ENCODE measurements at regions not wholly inside any gene's neighbourhood (a gene's known extent, or its start where the extent isn't known, plus 50 kb on each side); places are given as distances from the start of the nearest gene placed in this dataset.
A peak's percentile ranks its signal among the peaks of the same experiment; 100 is the strongest.

DNA sequence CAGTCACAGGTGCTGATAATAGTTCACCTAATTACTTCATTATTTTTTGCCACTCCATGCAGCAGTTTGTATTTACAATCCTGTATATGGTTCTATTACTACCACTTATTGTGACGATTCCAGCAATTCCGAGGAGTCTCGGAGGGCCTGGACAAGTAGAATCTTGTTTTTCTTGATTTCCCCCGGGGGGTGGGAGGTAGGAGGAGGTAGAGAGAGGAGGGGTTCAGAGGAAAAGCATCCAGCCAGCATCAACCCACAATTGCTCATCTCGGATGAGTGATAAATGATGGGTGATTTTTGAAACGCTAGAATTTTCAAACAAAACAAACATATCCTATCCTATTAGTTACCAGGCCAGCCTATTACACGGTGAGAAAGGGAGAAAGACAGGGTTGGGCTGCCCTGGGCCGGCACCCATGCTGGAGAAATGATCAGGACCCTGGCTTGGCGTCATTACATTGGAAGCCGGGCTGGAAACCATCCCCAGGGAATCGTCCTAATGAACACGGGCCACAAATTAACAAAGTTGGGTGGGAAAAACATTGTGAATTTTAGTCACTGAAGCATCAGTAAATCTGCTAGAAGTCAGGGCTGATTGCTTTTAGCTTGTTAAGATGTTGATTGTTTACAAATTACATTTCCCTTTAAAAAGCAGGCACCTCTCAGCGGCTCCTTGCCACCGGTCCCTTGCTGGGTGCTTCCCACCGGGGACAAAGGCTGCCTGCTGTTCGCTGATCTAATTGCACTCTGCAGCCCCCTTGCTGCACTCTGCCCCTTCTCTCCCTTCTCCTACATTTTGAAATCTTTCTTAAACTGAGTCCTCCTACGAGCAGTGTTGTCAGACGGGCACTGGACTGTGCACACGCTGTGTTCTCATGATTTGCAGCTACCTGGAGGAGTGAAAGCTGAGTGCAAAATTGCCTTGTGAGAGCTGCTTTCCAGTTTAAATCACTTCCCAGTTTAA, 95.5 kb downstream of the FAM204A start:
- no peak for DNase-seq

DNA sequence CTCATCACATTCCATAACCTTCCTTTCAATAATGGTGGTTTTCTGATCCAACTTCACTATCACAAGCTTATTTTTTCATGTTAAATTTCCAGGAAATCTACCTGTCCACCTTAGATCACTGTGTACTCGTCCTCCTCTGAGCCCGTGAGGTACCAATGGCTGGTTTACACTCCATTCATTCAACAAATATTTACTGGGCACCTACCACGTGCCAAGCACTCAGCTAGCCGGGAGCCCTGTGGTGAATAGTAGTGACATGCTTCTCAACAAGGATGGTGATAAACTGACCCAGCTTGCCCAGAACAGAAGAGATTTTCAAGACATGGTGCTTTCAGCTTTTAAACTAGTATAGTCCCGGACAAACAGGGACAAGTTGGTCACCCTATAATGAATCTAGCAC, 98.2 kb downstream of the FAM204A start:
- DNase-seq = no peak

DNA sequence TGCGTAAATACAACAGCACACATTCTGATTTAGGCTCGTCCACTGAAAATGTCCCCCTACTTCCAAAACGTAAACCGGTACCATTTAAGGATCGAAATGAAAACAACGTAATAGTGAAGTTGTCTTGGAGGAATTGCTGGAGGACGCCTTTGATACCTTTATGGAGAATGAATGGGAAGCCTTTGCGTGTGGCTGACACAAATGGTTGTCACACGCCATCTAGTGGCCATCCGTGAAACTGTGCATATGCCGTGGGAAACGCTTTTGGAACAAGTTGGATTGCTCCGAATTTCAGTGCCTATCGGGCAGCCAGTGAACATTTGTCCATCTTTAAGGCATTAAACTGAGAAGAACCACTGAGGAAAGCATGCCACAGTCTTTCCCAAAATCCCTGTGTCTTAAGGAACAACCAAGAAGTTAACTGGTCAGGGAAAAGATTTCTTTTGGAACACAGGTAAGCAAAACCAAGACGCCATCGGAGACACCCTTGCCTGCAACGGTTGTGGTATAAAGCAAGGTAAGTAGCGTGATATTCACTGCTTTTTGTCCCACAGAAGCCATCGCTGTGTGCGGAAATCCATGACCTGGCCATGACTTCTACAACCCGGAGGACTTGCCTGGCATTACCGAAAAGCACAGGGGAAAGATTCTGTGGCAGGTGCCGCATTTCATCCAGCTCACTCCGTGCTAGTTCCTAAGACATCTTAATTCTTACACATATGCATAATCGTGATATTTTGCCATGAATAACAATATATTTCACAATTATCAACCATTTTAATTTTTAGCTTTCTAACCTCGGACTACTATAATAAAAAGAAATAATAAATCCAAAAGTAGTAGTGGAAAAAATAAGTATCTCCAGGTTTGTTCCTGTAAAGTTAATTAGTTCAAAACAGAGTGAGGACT, 100.6 kb downstream of the FAM204A start:
- peak; percentile 79 for DNase-seq

DNA sequence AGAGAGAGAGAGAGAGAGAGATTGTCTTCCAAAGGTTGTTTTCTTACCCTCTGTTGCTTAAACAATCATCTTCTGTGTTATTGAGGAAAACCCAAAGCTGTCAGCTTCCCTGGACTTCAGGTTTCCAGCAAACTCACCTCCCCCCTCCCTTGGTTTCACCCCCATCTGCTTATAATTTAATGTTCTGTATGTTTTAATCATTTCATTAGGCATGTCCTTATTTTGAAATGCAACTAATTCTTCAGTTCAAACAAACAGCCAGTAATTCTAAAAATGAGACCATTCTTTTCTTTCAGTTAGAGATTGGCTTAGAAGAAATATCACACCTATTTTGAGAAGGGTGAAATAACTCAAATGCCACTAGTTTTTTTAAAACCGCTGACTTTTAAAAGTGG, 102.9 kb downstream of the FAM204A start:
- peak; percentile 46 for DNase-seq

DNA sequence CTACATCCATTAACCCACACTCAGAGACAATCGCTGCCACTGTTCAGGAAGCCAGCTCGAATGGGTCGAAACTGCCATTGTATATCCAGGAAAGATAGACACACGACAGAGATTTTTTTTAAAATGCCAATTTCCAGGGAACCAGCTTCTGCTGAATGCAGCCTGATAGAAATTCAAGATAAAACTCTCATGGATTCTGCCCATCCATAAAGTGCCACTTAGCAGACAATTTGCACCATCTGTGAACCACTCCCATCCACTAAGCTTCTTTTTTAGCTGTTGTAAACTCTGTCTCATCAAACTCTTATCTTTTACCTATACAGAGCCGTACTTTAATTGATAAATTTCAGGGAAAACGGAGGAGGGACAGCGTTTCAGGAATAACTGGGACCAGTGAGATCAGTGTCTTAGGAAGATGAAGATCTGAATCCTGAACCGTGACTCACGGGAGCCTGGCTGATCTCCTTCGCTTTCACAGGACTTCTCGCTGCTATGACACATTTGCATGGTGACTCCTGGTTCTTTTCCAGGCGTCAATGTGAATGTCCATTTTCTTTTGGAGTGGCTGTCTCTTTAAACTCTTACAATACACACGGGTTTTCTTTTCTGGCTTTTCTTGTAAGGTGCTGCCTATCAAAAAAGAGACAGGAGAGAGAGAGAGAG, 103.4 kb downstream of the FAM204A start:
- DNase-seq = peak; percentile 83

DNA sequence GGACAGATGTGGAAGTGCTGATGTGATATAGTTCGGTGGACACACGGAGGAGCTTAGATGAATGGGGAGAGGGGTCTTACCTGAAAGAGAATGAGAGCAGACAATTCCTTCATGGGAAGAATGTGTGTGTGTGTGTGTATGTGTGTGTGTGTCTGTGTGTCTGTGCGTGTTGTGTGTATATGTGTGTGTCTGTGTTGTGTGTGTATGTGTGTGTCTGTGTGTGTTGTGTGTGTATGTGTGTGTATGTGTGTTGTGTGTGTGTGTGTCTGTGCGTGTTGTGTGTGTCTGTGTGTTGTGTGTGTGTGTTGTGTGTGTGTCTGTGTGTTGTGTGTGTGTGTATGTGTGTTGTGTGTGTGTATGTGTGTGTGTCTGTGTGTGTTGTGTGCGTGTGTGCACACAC, 104.2 kb downstream of the FAM204A start:
- no peak for DNase-seq

DNA sequence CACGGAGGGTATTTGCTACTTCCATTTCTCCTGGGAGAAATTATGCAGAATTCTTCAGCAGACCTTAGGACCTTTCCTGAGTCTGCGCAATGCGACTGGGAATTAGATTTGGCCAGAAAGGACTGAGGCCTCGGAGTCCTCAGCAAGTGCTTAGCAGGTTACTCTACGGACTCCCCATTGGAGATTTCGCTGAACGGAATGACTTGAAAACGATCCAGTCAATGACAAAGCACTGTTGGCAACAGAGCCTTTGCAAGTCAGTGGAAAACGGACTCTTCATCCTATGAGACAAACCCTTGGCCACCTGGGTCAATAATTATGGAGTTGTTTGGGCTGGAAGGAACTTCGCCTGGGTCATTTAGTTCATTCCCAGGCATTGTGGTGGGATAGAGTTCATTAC, 107.4 kb downstream of the FAM204A start:
- peak; percentile 16 for DNase-seq

DNA sequence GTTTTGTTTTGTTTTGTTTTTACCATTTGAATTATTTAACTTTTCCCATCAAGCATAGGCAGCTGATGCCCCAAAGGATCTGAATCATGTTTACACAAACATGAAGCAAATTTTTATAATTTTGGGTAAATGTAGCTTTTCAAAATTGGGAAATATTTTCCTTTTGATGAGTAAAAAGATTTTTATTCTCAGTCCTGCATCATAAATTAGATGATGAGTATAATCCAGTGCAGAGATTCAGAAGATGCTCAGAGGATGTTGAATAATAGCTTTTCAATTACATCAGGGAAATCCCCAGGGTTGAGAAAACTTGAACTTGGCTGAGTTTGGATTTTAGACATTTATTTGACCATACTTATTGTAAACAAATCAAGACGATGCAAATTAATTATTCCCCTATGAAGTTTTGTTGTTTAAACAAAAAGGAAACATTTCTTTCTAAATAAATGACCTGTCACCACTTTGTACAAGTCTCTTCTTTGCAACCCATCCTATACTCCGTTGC, 121.7 kb downstream of the FAM204A start:
- no peak for DNase-seq

DNA sequence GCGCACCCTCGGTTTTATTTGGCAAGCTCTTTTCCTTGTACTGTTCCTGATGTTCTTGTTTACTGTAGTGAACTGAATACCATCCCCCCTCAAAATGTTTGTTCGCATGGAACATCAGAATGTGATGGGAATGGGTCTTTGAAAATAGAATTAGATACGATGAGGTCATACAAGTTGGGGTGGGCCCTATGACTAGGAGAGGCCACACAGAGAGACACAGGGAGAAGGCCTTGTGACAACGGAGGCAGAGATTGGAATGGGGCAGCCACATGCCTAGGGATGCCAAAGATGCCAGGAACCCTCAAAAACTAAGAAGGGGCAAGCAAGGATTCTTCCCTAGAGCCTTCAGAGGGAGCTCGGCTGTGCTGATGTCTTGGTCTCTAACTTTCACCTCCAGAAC, 123.6 kb downstream of the FAM204A start:
- DNase-seq = no peak

DNA sequence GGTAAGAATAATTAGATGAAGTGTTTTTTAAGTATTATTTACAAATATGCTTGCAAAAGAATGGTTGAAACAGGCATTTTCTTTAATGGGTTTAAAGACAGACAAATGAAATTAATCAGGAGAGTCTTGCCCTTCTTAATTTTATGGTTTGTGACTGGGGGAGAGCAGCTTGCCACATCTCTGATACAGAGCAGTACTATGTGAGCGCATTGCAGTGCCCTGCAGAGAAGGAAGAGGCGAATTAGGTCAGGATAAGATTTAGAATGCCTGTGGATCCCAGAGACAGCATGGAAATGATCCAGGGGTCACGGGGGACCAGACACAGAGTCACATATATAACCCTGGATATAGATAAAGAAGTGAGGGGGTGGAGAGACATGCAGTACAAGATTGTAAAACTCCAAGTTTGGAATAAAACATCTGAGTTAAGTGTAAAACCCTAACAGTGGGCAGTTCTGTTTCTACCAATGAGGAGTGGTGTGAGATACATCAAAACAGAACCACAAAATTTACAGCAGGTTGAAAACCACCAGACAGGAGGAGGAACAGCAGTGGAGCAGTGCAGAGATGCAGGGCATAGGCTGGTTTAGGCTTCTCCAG, 125.5 kb downstream of the FAM204A start:
- peak; percentile 24 for DNase-seq

DNA sequence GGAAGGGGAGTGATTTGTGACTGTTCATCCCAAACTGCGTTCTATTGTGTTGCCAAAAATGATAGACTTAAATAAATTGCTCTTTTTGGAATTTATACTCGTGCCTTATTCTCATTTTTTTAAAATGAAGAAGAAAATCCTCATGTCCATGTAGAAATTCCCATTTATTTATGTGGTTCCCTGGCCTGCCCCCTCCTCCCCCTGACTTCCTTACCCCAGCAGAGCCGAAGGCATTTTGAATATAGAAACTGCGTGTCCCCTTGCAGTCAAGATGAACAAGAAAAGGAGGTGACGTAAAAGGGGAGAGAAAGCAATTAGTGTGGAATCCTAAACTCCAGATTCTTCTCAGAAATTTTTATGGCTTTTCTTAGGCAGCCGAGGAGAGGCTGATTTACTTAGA, 126.1 kb downstream of the FAM204A start:
- peak; percentile 78 for DNase-seq

DNA sequence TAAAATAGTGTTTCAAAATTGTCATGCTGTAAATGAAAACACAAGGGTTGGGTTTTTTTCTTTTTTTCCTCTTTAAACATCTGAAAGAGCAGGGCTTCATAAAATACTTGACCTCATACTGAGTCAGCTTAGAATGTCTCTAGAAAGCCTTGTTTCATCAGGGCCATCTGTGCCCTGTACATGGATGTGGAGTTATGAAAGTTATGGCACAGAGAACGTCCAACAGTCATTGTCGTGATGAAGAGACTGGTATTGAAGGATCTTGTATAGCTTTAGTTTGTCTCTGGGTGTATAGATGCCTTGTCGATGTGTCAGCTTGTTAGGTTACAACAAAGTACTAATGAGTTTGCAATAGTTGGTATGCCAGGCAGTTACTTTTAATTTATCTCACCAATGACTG, 127.3 kb downstream of the FAM204A start:
- DNase-seq = peak; percentile 38

DNA sequence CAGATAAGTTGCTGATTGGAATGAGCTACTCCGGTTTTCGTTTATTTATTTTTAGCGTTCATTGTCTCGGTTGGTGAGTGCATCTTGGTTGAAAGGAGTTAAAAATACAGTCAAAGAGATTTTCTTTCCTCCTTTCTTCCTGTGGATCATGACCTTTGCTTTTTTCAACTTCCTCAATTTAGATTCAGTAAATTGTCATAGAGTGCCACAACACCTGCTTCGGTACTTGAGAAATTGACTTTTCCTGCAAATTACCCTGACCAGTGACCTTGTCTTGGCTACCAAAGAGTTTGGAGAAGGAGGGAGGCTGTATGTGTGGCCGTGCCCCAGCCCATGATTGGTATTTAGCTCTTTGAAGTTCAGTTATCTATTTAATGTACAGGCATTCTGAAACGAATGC, 128.7 kb downstream of the FAM204A start:
- no peak for DNase-seq

DNA sequence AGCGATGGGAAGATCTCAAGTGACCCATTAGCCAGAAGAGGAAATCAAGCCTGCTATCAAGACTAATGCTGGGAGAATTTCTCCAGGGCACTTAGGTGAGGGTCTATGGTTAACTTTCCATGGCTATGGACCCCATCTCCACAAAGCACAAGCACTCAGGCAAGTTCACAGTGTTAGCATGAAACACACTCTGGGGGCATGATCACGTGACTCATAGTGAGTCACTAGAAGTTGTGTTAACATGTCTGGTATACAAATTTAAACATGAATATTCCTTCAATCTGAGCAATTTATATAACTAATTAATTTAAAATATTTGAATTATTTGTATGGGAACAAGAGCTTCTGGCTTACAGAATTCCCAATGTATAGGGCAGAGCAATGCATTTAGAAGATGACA, 131.8 kb downstream of the FAM204A start:
- DNase-seq = peak; percentile 56

DNA sequence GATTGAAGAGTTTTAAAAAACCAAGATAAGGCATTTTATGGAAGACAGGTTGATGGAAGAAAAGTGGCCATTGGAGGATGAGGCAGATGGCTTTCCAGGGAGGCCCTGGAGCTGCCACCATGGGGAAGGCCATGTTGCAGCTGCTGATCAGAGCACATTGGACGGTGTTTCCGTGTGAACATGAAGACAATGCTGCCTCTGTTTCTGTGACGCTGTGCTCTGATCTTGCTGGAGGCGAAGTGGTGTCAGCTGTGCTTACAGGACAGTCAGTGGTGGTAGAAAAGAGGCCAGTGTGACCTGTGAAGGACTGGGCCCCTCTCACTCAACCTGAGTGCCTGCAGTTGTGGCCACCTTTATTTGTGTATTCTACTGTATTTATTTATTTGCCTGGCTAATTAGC, 132.9 kb downstream of the FAM204A start:
- DNase-seq = no peak

DNA sequence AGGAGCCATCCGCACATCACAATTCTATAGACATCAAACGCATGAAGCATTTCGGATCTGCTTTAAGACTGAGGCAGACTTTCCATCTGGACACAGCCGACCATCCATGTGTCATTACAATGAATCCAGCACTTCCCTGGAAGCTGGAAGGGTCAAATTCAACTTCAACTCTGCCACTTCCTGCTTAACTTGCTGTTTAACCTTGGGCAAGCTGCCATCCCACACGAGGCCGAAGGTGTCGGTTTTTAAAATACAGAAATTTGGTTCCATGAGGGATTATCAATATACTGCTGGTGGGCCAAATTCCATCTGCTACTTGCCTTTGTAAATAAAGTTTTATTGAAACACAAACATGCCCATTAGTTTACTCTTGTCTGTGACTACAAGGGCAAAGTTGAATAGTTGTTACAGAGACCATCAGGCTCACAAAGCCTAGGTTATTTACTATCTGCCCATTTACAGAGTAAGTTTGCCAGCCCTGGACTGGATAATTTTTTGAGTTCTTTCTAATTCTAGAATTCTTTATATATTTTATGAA, 134.6 kb downstream of the FAM204A start:
- no peak for DNase-seq

DNA sequence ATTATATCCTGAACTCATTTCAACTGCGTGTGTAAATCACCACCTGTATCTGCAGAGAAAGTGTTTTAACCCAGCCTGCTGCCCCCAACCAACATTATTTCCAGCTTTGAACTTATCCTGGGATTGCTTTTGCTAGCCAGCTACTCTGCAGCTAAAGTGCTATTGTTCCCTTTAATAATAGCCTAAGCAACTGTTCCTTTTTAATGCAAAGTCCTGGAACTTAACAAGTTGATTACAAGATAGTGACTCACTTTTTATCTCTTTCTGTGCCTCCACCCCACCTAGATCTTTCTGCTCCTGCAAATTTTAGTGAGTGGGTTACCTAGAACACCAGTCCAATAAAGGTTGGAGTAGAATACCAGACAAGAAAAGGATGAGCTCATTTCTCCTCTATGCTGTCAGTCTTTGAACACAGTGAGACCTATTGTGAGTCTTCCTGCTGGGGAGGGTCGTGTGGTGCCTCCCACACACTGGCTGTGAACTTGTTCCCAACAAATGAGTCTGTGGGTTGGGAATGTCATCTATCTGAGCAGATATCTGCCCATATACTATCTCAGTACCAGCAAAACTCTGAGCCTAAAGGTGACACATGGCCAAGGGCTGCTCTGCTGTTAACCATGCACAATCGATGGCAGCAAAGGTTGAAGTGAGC, 137.7 kb downstream of the FAM204A start:
- DNase-seq = no peak

DNA sequence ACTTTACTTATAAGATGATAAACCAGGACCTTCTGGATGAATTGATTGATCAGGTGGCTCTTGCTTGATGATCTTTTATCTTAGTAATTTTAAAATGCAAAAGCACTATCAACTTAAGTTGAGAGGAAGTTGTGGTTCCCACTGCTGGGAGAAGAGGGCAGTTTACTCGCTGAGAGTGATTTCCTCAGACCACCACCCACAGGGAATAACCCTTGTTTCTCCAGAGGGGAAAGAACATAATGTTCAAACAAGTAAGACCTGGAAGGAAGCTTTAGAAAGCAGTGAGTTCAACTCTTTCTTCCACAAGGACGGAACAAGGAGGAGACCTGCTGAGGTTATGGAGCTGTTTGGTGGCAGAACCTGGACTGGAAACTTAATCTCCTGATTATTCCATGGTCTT, 138.7 kb downstream of the FAM204A start:
- no peak for DNase-seq

DNA sequence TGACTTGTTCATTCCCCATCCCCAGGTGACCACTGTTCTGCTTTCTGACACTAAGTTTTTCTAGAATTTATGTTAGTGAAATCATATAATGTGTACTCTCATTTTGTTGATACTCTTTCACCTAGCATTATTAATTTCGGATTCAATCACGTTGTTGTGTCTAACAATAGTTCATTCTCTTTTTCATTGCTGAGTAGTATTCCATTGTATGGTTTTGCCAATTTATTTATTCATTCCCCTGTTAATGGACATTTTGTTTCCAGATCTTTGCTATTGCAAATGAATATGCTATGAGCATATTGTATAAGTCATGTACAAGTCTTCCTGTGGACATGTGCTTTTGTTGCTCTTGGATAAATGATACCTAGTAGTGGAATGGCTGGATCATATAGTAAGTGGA, 146.4 kb downstream of the FAM204A start:
- DNase-seq = no peak

DNA sequence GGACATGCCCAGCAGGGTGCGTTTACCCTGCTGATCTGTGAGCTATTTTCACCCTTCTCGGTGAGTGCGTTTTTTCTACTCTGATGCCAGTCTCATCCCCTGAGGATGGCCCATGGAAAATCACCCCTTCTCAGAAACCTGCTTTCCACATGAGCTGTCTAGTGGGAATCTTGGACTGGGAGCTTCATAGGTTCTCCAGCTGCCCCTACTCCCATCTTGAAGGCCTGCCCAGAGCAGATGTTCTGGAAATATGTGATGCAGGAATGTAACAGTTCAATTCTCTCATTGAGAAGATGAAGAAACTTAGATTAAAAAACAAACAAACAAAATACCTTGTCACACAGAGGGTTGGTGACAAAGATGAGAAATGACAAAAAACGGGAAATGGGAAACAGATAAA, 146.9 kb upstream of the RAB11FIP2 start:
- no peak for DNase-seq

DNA sequence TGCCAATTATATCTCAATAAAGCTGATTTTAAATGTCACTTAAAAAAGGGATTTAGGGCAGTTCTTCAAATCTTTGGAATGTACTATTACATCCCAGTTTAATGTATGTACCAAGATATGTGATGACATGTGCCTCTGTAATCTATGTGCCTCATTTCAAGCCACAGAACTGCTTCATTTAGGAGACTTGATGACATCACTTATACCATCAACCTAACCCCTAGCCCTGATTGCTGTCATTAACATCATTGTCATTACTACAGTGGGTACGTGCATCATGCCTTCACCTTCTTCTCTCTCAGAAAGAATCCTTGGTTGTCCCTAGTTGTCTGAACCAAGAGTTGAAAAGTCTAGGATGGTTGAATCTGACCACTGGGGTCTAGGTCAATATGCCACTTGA, 134.3 kb upstream of the RAB11FIP2 start:
- no peak for DNase-seq

DNA sequence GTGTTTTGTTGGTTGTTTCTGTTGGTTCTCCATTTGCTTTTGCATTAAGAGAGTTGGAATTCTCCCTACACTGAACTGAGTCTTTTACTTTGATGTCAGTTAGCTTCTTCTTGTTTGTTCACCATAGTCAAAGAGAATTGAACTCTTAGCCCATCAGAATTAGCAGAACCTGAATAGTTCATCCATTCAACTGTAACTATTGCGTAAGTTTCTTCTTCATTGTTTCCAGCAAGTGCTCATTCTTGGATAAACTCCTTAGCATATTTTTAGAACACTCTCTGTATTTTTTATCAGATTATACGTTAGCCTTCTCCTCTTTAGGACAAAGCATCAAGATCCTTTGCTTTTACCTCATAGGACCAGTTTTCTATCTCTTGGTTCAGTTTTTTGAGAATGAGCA, 128.4 kb upstream of the RAB11FIP2 start:
- DNase-seq = no peak
